Stimulated activated effector memory CD8-positive, alpha-beta T cell treated with anti-CD3 and anti-CD28 coated beads, Interleukin-12 subunit alpha, Interleukin-12 subunit beta, amount 100 ng/mL, for 72 hours (primary cell): ENCODE measurements at regions not wholly inside any gene's neighbourhood (a gene's known extent, or its start where the extent isn't known, plus 50 kb on each side); places are given as distances from the start of the nearest gene placed in this dataset.
"Not testable (repeated sequence)": the region's sequence is repeated elsewhere in the genome, so short reads cannot be mapped to it uniquely, and the experiment has no call there.

Source experiments
- ATAC-seq: fragments of 150-1000 bp; cut with Tn5 transposase; 2 replicates; pipeline ENCODE4 v1.10.0; 2021
- DNase-seq, 2 donors: peaks; one replicate each; pipeline ENCODE4 v3.0.0; 2021 to 2022; ENCODE audit warnings: low spot score in 2 of 2
- H3K27ac Mint-ChIP-seq: one replicate; pipeline ENCODE4 v1.8.0; 2022; ENCODE audit warnings: mild to moderate bottlenecking, mixed read lengths
- H3K36me3 Mint-ChIP-seq: one replicate; pipeline ENCODE4 v1.8.0; 2022; ENCODE audit warnings: mild to moderate bottlenecking, mixed read lengths
- H3K4me1 Mint-ChIP-seq: one replicate; pipeline ENCODE4 v1.8.0; 2022; ENCODE audit warnings: mixed read lengths
- H3K4me3 Mint-ChIP-seq: one replicate; pipeline ENCODE4 v1.8.0; 2022; ENCODE audit warnings: mild to moderate bottlenecking, mixed read lengths
- H3K9me3 Mint-ChIP-seq: one replicate; pipeline ENCODE4 v1.8.0; 2022; ENCODE audit warnings: mixed read lengths

GRCh38 chr20:30811885-30812671 is 445.4 kb upstream of the DEFB115 start:
- Mint-ChIP-seq H3K27ac (no peak overlapping the region), H3K36me3 (no peaks in the 10 kb centered on the region), H3K4me1 (no peaks in the 10 kb centered on the region), H3K9me3 (peaks cover 9% of the 10 kb centered on the region), H3K4me3 (no peak overlapping the region)
- ATAC-seq = peak; percentile 58
- peak in 1 of 2 donors; percentile 51 for DNase-seq

GRCh38 chr20:30812739-30813411 is 444.6 kb upstream of the DEFB115 start:
- no peaks in the 10 kb centered on the region for H3K36me3 Mint-ChIP-seq
- no peaks in the 10 kb centered on the region for H3K4me1 Mint-ChIP-seq
- H3K27ac Mint-ChIP-seq = no peak overlapping the region
- H3K4me3 Mint-ChIP-seq = no peak overlapping the region
- DNase-seq (no peak), ATAC-seq (no peak)
- peaks cover 9% of the 10 kb centered on the region for H3K9me3 Mint-ChIP-seq

GRCh38 chr20:30813412-30814311 is 443.8 kb upstream of the DEFB115 start:
- not testable (repeated sequence) for H3K4me3 Mint-ChIP-seq, H3K27ac Mint-ChIP-seq, DNase-seq, H3K4me1 Mint-ChIP-seq, H3K9me3 Mint-ChIP-seq, H3K36me3 Mint-ChIP-seq
- ATAC-seq = peak; percentile 48

GRCh38 chr20:30814312-30814639 is 443.2 kb upstream of the DEFB115 start:
- H3K4me1 Mint-ChIP-seq, H3K36me3 Mint-ChIP-seq, H3K27ac Mint-ChIP-seq, H3K9me3 Mint-ChIP-seq, H3K4me3 Mint-ChIP-seq, DNase-seq: not testable (repeated sequence)
- peak; percentile 6 for ATAC-seq

DNA sequence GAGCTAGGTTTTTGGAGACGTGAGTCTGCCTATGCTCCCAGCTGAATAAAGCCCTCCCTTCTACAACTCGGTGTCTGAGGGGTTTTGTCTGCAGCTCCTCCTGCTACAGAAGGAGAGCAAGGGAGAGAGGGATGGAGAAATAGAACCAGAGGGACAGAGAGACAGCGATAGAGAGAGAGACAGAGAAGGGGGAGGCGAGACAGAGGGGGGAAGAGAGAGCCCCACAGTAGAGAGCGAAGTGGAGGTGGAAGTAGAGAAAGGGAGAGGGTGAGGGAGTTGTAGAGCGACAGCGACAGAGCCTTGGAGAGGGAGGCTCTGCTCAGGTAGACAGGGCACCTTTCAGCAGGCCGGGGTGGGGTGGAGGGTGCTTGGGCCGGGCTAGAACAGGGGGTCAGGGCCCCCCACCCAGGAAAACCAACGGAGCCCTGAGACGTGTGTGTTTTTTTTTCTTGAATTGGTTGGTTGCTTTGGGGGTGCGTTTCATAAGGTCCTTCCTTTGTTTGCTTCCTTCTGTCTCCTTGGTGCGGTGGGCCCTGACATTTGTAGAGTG is 442.4 kb upstream of the DEFB115 start:
- not testable (repeated sequence) for H3K36me3 Mint-ChIP-seq, DNase-seq, H3K4me1 Mint-ChIP-seq, H3K27ac Mint-ChIP-seq, H3K9me3 Mint-ChIP-seq, H3K4me3 Mint-ChIP-seq
- ATAC-seq = peak; percentile 33

DNA sequence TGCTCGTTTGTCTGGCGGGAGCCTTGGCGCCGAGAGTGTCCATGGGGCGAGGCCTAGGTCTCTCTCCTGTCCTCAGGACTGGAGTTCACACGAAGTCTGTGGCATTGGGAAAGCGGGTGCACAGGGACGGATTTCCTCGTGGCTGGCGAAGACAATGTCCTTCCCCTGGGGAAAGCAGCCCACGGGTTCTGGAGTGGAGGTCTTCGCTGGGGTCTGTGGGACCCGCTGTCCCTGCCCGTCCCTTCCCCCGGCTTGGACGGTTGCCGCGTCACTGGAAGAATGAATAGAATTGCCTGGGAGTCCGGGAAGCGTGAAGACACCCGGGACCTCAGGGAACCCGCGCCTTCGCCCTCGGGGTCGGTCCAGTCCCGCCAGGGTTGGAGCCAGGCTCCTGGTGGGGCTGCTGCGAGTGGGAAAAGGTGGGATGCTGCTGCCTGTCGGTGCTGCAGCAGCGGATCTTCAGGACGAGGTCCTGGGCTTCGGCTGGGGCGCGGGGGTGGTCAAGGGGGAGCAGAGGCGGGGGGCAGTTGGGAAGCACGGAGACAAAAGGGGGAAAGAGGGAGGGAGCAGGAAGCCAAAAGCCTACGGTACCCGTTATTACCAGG is 441.8 kb upstream of the DEFB115 start:
- Mint-ChIP-seq H3K36me3 (no peaks in the 10 kb centered on the region), H3K4me1 (no peaks in the 10 kb centered on the region), H3K4me3 (no peak overlapping the region), H3K27ac (no peak overlapping the region), H3K9me3 (peaks cover 9% of the 10 kb centered on the region)
- peak; percentile 27 for ATAC-seq
- DNase-seq = no peak

- Mint-ChIP-seq H3K36me3 (no peaks in the 10 kb centered on the region), H3K4me1 (no peaks in the 10 kb centered on the region), H3K4me3 (no peak overlapping the region), H3K9me3 (peaks cover 9% of the 10 kb centered on the region), H3K27ac (no peak overlapping the region)
- ATAC-seq (peak; percentile 40), DNase-seq (no peak)
Measured at GRCh38 chr20:30816182-30816645, 441.2 kb upstream of the DEFB115 start.

DNA sequence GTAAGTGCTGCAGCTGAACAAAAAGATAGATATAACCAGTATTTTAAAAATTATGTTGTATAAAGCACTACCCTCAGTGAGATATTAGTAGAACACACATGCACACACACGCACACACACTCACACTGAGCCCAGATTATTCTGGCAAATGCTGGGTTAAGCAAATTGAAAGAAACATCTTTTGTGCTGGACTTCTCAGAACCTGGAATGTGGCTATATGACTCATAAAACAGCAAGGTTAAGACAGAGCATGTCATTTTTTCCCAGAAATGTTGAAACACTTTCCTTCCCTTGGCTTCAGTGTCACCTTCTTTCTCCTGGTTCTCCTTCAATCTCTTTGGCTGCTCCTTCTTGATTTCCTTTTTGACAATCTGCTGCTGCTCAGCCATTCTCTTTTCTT is 435.8 kb upstream of the DEFB115 start:
- H3K36me3 Mint-ChIP-seq, DNase-seq, H3K4me3 Mint-ChIP-seq, H3K27ac Mint-ChIP-seq, H3K4me1 Mint-ChIP-seq, H3K9me3 Mint-ChIP-seq, ATAC-seq: not testable (repeated sequence)

DNA sequence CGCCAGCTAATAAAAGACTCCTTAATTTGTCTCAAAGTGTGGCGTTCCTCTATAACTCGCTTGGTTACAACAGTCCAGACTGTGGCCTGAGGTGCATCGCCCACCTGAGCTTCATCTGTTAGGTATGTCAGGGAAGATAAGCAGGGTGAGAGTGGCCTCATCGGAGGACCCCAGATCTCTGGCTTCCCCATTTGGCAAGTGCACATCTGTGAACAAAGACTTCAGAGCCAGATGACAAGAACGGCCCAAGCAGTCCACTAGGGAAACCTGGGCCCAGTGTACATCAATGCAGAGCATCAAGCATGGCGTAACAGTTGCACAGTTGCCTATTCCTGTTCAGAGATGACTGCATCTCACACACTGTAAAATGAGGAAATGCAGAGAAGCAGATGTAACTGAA is 432.8 kb upstream of the DEFB115 start:
- not testable (repeated sequence) for DNase-seq, H3K9me3 Mint-ChIP-seq, ATAC-seq, H3K4me3 Mint-ChIP-seq, H3K36me3 Mint-ChIP-seq, H3K4me1 Mint-ChIP-seq, H3K27ac Mint-ChIP-seq

- H3K4me1 Mint-ChIP-seq, DNase-seq, H3K36me3 Mint-ChIP-seq, H3K27ac Mint-ChIP-seq, ATAC-seq, H3K4me3 Mint-ChIP-seq, H3K9me3 Mint-ChIP-seq: not testable (repeated sequence)
Measured at GRCh38 chr20:30845923-30846322, 411.5 kb upstream of the DEFB115 start.

DNA sequence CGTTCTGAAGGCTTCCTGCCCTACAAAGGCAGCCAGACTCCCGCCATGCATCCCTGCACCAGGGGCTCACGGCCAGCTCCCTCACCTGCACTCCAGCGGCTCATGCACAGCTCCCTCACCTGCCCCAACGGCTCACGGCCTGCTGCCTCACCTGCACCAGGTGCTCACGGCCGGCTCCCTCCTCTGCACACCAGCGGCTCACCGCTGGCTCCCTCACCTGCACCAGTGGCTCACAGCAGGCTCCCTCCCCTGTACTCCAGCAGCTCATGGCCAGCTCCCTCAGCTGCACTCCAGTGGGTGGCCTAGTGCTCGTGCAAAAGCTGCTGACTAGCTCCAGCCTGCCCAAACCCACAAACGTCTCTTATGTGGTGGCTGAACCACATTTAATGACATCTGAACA is 389.2 kb upstream of the DEFB115 start:
- H3K9me3 Mint-ChIP-seq = peaks cover 21% of the 10 kb centered on the region
- not testable (repeated sequence) for DNase-seq, H3K4me1 Mint-ChIP-seq, ATAC-seq, H3K4me3 Mint-ChIP-seq, H3K36me3 Mint-ChIP-seq, H3K27ac Mint-ChIP-seq

DNA sequence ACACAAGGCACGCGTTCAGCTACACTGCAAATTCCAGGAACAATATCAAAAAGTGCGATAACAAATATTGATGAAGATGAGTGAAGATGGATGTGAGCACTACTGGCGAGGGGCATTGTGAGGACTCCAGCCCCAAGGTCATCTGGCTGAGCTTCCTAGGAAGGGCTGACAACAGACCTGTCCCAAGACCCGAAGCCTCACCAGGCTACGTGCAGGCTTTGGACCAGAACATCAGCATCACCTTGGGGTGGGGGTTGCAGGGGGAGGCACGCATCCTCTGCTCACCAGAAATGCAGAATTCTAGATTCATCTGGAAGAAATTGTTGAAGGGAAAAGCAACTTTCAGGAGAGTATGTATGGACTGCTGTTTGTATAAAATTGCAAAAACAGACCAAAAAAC is 386.3 kb upstream of the DEFB115 start:
- not testable (repeated sequence) for ATAC-seq, H3K4me3 Mint-ChIP-seq, H3K27ac Mint-ChIP-seq, H3K4me1 Mint-ChIP-seq, H3K36me3 Mint-ChIP-seq, DNase-seq
- peaks cover 23% of the 10 kb centered on the region for H3K9me3 Mint-ChIP-seq

DNA sequence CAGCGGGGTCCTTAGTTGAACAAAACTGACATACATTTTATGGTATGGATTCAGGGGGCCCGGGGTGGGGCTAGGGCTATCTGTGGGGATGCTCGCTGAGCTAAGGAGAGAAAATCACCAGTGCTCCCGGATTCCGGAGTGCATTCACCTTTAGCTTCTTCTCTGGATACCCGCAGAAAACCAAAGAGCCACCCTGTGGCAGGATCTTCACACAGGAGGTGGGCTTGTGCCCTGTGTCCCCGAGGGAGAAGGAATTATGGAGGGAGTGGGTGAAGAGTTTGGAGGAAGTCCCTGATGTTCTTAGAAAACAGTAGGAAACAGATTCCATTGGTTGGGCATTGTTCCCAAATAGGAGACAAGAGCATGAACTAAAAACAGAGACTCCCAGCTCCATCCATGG is 385.2 kb upstream of the DEFB115 start:
- H3K4me3 Mint-ChIP-seq, H3K36me3 Mint-ChIP-seq, ATAC-seq, H3K27ac Mint-ChIP-seq, H3K4me1 Mint-ChIP-seq, DNase-seq: not testable (repeated sequence)
- H3K9me3 Mint-ChIP-seq = peaks cover 26% of the 10 kb centered on the region

DNA sequence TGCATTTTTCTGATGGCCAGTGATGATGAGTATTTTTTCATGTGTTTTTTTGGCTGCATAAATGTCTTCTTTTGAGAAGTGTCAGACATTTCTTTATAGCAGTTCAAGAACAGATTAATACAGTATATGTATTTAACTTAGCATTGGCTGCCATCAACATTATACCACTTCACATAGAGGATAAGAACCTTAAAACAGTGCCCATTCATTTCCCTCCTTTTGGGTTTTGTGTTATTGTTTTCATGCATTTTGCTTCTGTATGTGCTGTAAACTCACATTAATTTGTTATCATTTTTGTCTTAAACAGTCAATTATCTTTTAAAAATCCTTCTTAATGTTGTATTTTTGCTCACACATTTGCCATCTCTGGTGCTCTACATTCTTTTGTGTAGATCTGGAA is 381.6 kb upstream of the DEFB115 start:
- ATAC-seq, DNase-seq, H3K36me3 Mint-ChIP-seq, H3K4me3 Mint-ChIP-seq, H3K27ac Mint-ChIP-seq, H3K4me1 Mint-ChIP-seq: not testable (repeated sequence)
- peaks cover 22% of the 10 kb centered on the region for H3K9me3 Mint-ChIP-seq

- H3K4me1 Mint-ChIP-seq = peaks cover 10% of the 10 kb centered on the region
- not testable (repeated sequence) for H3K4me3 Mint-ChIP-seq, H3K9me3 Mint-ChIP-seq, DNase-seq, H3K36me3 Mint-ChIP-seq, ATAC-seq, H3K27ac Mint-ChIP-seq
Measured at GRCh38 chr20:30891400-30891799, 366.1 kb upstream of the DEFB115 start.
